ENCODE measurements at regions not wholly inside any gene's neighbourhood (a gene's known extent, or its start where the extent isn't known, plus 50 kb on each side); places are given as distances from the start of the nearest gene placed in this dataset.
"Not testable (repeated sequence)": the region's sequence is repeated elsewhere in the genome, so short reads cannot be mapped to it uniquely, and the experiment has no call there.

DNA sequence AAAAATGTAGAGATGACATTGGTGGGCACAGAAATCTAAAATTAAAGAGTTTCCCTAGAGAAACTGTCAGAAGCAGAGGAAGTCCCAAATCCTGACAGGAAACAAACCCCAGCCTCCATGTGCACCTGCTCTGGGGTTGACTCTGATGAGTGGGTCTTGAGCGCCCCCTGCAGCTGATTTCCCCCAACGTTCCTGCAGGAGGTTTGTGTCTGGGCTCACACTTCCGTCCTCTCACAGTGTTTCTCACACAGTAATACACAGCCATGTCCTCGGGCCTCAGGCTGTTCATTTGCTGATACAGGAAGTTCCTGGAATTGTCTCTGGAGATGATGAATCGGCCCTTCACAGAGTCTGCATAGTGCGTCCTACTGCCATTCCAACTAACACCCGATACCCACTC lies 670.1 kb downstream of the TMEM121 start:
- not testable (repeated sequence) for H3K36me3 ChIP-seq (ENCODE audit: insufficient read depth, low read length); H3K4me3 ChIP-seq (ENCODE audit: low read length); H2AFZ ChIP-seq (ENCODE audit: low read depth, low read length); H3K4me1 ChIP-seq (ENCODE audit: insufficient read depth, low read length); H3K9me3 ChIP-seq (ENCODE audit: low read length)
- H3K27me3 ChIP-seq (ENCODE audit: insufficient read depth, low read length): peaks cover 17% of the 10 kb centered on the region

- H2AFZ ChIP-seq (ENCODE audit: low read depth, low read length); H3K9me3 ChIP-seq (ENCODE audit: low read length); H3K4me3 ChIP-seq (ENCODE audit: low read length); H3K36me3 ChIP-seq (ENCODE audit: insufficient read depth, low read length); H3K4me1 ChIP-seq (ENCODE audit: insufficient read depth, low read length): not testable (repeated sequence)
- H3K27me3 ChIP-seq (ENCODE audit: insufficient read depth, low read length): peaks cover 17% of the 10 kb centered on the region
Measured at GRCh38 chr14:106197264-106197663, 670.9 kb downstream of the TMEM121 start.

GRCh38 chr14:106199097-106199496 lies 672.7 kb downstream of the TMEM121 start:
- Histone ChIP-seq H3K36me3 (ENCODE audit: insufficient read depth, low read length) (no peaks in the 10 kb centered on the region), H3K4me3 (ENCODE audit: low read length) (no peak overlapping the region), H2AFZ (ENCODE audit: low read depth, low read length) (no peak overlapping the region), H3K4me1 (ENCODE audit: insufficient read depth, low read length) (no peaks in the 10 kb centered on the region), H3K9me3 (ENCODE audit: low read length) (no peaks in the 10 kb centered on the region), H3K27me3 (ENCODE audit: insufficient read depth, low read length) (peaks cover 17% of the 10 kb centered on the region)

GRCh38 chr14:106200541-106201315 lies 674.3 kb downstream of the TMEM121 start:
- Histone ChIP-seq H3K4me3 (ENCODE audit: low read length) (no peak overlapping the region), H3K4me1 (ENCODE audit: insufficient read depth, low read length) (no peaks in the 10 kb centered on the region), H2AFZ (ENCODE audit: low read depth, low read length) (no peak overlapping the region), H3K9me3 (ENCODE audit: low read length) (no peaks in the 10 kb centered on the region), H3K36me3 (ENCODE audit: insufficient read depth, low read length) (no peaks in the 10 kb centered on the region), H3K27me3 (ENCODE audit: insufficient read depth, low read length) (peaks cover 17% of the 10 kb centered on the region)

- Histone ChIP-seq H3K27me3 (ENCODE audit: insufficient read depth, low read length) (peaks cover 17% of the 10 kb centered on the region), H3K9me3 (ENCODE audit: low read length) (no peaks in the 10 kb centered on the region), H3K36me3 (ENCODE audit: insufficient read depth, low read length) (no peaks in the 10 kb centered on the region), H3K4me3 (ENCODE audit: low read length) (no peak overlapping the region), H2AFZ (ENCODE audit: low read depth, low read length) (no peak overlapping the region), H3K4me1 (ENCODE audit: insufficient read depth, low read length) (no peaks in the 10 kb centered on the region)
Measured at GRCh38 chr14:106201376-106201775, 675.0 kb downstream of the TMEM121 start.

DNA sequence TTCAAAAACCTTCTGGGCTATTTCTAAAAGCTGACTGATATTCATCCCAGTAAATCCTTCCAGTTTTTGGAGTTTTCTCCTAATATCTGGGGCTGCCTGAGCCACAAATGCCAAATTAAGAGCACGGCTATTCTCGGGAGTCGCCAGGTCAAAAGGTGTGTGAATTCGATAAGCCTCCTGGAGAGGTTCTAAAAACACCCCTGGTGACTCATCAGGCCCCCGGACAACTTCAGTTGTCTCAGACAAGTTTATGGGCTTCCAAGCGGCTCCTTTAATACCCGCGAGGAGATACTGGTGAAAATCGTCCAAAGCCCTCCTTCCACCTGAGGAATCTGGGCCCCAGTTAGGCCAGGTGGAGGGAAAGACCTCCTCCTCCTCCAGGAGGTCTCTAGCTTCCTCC lies 677.1 kb downstream of the TMEM121 start:
- Histone ChIP-seq H3K9me3 (ENCODE audit: low read length) (no peaks in the 10 kb centered on the region), H3K36me3 (ENCODE audit: insufficient read depth, low read length) (no peaks in the 10 kb centered on the region), H3K4me3 (ENCODE audit: low read length) (no peak overlapping the region)

DNA sequence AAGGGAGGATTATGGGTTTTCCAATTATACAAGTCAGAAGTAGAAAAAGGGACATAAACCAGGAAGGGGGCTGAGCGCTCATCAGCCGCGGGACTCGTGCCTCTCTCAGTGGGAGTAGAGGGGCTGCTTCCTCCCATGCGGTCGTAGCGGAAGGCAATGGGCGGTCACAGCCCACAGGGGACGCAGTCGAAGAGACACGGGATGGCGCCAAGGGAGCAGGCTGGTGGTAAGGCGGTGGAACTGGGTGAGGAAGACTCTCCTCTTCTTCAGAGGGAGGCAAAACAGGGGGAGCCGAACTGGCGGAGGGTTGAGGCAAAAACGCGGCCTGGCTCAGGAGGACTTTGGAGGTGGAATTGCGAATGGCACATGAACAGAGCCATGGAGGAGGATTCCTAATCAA lies 677.7 kb downstream of the TMEM121 start:
- H2AFZ ChIP-seq (ENCODE audit: low read depth, low read length): no peak overlapping the region
- no peaks in the 10 kb centered on the region for H3K9me3 ChIP-seq (ENCODE audit: low read length)
- no peaks in the 10 kb centered on the region for H3K4me1 ChIP-seq (ENCODE audit: insufficient read depth, low read length)
- H3K36me3 ChIP-seq (ENCODE audit: insufficient read depth, low read length): no peaks in the 10 kb centered on the region
- H3K4me3 ChIP-seq (ENCODE audit: low read length): no peak overlapping the region
- peaks cover 14% of the 10 kb centered on the region for H3K27me3 ChIP-seq (ENCODE audit: insufficient read depth, low read length)

More for the DNA sequence above, 677.1 kb downstream of the TMEM121 start:
- Histone ChIP-seq H3K4me1 (ENCODE audit: insufficient read depth, low read length) (no peaks in the 10 kb centered on the region), H3K27me3 (ENCODE audit: insufficient read depth, low read length) (peaks cover 14% of the 10 kb centered on the region), H2AFZ (ENCODE audit: low read depth, low read length) (no peak overlapping the region)

- Histone ChIP-seq H2AFZ (ENCODE audit: low read depth, low read length) (no peak overlapping the region), H3K4me1 (ENCODE audit: insufficient read depth, low read length) (no peaks in the 10 kb centered on the region), H3K4me3 (ENCODE audit: low read length) (no peak overlapping the region), H3K27me3 (ENCODE audit: insufficient read depth, low read length) (peaks cover 2% of the 10 kb centered on the region), H3K9me3 (ENCODE audit: low read length) (no peaks in the 10 kb centered on the region), H3K36me3 (ENCODE audit: insufficient read depth, low read length) (no peaks in the 10 kb centered on the region)
Measured at GRCh38 chr14:106207316-106207715, 680.9 kb downstream of the TMEM121 start.

- Histone ChIP-seq H3K36me3 (ENCODE audit: insufficient read depth, low read length) (no peaks in the 10 kb centered on the region), H3K9me3 (ENCODE audit: low read length) (no peaks in the 10 kb centered on the region), H3K27me3 (ENCODE audit: insufficient read depth, low read length) (peaks cover 2% of the 10 kb centered on the region), H3K4me1 (ENCODE audit: insufficient read depth, low read length) (no peaks in the 10 kb centered on the region), H3K4me3 (ENCODE audit: low read length) (no peak overlapping the region), H2AFZ (ENCODE audit: low read depth, low read length) (no peak overlapping the region)
Measured at GRCh38 chr14:106208794-106209193, 682.4 kb downstream of the TMEM121 start.

DNA sequence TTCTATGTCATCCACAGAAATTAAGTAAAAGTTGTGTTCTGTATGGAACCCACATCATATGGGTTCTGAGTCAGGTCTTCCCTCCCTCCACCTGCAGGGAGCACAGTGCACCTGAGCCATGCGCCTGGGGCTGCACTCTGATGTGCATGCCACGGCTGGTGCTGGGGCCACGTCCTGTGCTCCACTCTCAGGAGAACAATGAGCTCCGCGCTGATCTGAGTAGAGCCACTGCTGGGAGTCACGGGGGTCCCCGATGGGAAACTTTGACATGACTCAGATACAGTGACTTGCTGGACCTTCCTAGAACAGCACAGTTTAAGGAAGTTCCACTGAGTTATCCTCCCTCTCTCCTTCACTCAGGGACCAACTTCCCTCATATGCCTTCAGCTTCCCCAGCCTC lies 683.4 kb downstream of the TMEM121 start:
- Histone ChIP-seq H3K27me3 (ENCODE audit: insufficient read depth, low read length) (peaks cover 2% of the 10 kb centered on the region), H3K4me1 (ENCODE audit: insufficient read depth, low read length) (no peaks in the 10 kb centered on the region), H3K36me3 (ENCODE audit: insufficient read depth, low read length) (no peaks in the 10 kb centered on the region), H3K9me3 (ENCODE audit: low read length) (no peaks in the 10 kb centered on the region), H2AFZ (ENCODE audit: low read depth, low read length) (no peak overlapping the region), H3K4me3 (ENCODE audit: low read length) (no peak overlapping the region)

DNA sequence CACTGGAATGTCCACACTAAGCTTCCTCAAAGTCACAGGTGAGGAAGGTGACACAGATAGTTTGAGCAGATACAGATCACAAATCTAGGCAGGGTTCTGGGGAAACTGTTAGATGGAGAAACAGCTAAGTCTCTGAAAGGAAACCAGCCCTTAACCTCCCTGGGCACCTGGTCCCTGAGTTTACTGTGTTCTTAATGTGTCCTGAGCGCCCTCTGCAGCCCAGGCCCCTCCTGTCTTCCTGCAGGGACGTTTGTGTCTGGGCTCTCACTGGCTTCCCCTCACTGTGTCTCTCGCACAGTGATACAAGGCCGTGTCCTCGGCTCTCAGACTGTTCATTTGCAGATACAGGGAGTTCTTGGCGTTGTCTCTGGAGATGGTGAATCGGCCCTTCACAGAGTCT lies 684.3 kb downstream of the TMEM121 start:
- peaks cover 2% of the 10 kb centered on the region for H3K27me3 ChIP-seq (ENCODE audit: insufficient read depth, low read length)
- no peaks in the 10 kb centered on the region for H3K4me1 ChIP-seq (ENCODE audit: insufficient read depth, low read length)
- H3K9me3 ChIP-seq (ENCODE audit: low read length): no peaks in the 10 kb centered on the region
- no peaks in the 10 kb centered on the region for H3K36me3 ChIP-seq (ENCODE audit: insufficient read depth, low read length)
- H3K4me3 ChIP-seq (ENCODE audit: low read length): no peak overlapping the region
- no peak overlapping the region for H2AFZ ChIP-seq (ENCODE audit: low read depth, low read length)

- no peak overlapping the region for H3K4me3 ChIP-seq (ENCODE audit: low read length)
- H3K27me3 ChIP-seq (ENCODE audit: insufficient read depth, low read length): peaks cover 2% of the 10 kb centered on the region
- no peaks in the 10 kb centered on the region for H3K9me3 ChIP-seq (ENCODE audit: low read length)
- no peaks in the 10 kb centered on the region for H3K4me1 ChIP-seq (ENCODE audit: insufficient read depth, low read length)
- no peaks in the 10 kb centered on the region for H3K36me3 ChIP-seq (ENCODE audit: insufficient read depth, low read length)
- H2AFZ ChIP-seq (ENCODE audit: low read depth, low read length): no peak overlapping the region
Measured at GRCh38 chr14:106211334-106211900, 685.0 kb downstream of the TMEM121 start.

DNA sequence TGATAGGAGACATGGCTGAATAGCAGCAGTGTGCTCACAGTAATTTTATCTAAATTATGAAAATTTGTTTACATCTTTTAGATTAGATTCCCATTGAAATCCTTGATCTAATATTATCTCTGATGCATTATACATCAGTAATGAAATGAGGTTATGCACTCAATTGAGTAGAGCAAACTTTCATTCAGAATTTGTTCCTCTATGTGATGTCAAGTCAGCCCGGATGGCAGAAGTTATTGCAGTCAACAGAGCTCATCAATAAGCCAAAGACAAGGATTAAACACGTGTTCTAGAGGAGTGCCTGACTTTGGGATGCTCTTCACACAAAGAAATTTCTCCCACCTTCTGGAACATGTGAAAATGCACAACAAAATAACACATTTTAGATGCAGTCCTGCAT lies 688.8 kb downstream of the TMEM121 start:
- Histone ChIP-seq H3K36me3 (ENCODE audit: insufficient read depth, low read length) (no peaks in the 10 kb centered on the region), H2AFZ (ENCODE audit: low read depth, low read length) (no peak overlapping the region), H3K9me3 (ENCODE audit: low read length) (no peaks in the 10 kb centered on the region), H3K4me3 (ENCODE audit: low read length) (no peak overlapping the region), H3K27me3 (ENCODE audit: insufficient read depth, low read length) (peaks cover 2% of the 10 kb centered on the region), H3K4me1 (ENCODE audit: insufficient read depth, low read length) (no peaks in the 10 kb centered on the region)

DNA sequence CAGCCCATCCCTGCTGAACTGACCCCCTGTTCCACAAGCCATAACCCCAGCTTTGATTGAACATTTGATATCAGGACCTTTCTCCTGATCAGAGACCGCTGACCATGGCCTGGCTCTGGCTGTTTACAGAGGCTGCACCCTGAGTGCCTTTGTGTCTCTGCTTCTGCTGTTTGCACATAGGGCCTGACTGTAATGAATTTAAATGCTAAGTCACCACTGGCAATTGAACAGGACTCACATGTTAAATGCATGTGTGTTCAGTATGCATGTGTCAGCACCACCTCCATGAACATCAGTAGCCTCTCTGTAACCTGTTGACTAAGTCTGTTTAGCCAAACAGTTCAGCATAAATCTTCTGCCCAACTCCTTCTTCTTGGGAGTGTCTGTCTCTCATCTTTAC lies 690.3 kb downstream of the TMEM121 start:
- Histone ChIP-seq H2AFZ (ENCODE audit: low read depth, low read length) (no peak overlapping the region), H3K4me1 (ENCODE audit: insufficient read depth, low read length) (no peaks in the 10 kb centered on the region), H3K9me3 (ENCODE audit: low read length) (no peaks in the 10 kb centered on the region), H3K36me3 (ENCODE audit: insufficient read depth, low read length) (no peaks in the 10 kb centered on the region), H3K27me3 (ENCODE audit: insufficient read depth, low read length) (no peaks in the 10 kb centered on the region), H3K4me3 (ENCODE audit: low read length) (no peak overlapping the region)

Data from neuron (in vitro differentiated cells).